Caco-2 (cell line): ENCODE measurements at regions not wholly inside any gene's neighbourhood (a gene's known extent, or its start where the extent isn't known, plus 50 kb on each side); places are given as distances from the start of the nearest gene placed in this dataset.

Experiments
- BruUV-seq: library from RNA; stranded (reverse); fragments of 400-500 nt; replicated peaks from 2 replicates; lab custom pipeline; 2021; lab: Mats Ljungman, UMichigan
- CTCF ChIA-PET: fragments of 300-600 bp; sonication (Branson Sonifier 250); formaldehyde crosslinking; loops from one replicate; lab custom pipeline; 2022; ENCODE audit warnings: antibody characterized with exemption; lab: Charles Lee
- POLR2A ChIA-PET: fragments of 300-600 bp; sonication (Branson Sonifier 250); formaldehyde crosslinking; loops from one replicate; lab custom pipeline; 2022; ENCODE audit warnings: antibody characterized with exemption; lab: Charles Lee
- DNase-seq, 2 experiments: peaks; one replicate each; pipeline versions ENCODE4 v3.0.0 to v3.0.0-alpha.2; 2020 to 2022
- H3K27me3 ChIP-seq: replicated peaks from 2 replicates; pipeline ENCODE4 v1.6.0; 2011; ENCODE audit warnings: low read length; ENCODE audit not compliant: control insufficient read depth, insufficient read depth
- H3K36me3 ChIP-seq: 2 replicates; pipeline ENCODE4 v1.5.1; 2011; ENCODE audit warnings: low read length; ENCODE audit not compliant: control insufficient read depth, insufficient read depth
- H3K4me1 ChIP-seq: fragments of 250-450 bp; sonication (Bioruptor Pico); 2 replicates; pipeline ENCODE4 v1.5.1; 2020; ENCODE audit warnings: mild to moderate bottlenecking
- H3K4me3 ChIP-seq: 2 replicates; pipeline ENCODE4 v1.5.1; 2011; ENCODE audit warnings: low read depth, mild to moderate bottlenecking, control low read depth, low read length
- H3K9me3 ChIP-seq: fragments of 250-450 bp; sonication (Bioruptor Pico); 2 replicates; pipeline ENCODE4 v1.5.1; 2020; ENCODE audit warnings: mild to moderate bottlenecking, moderate library complexity
- H3K27ac Mint-ChIP-seq: one replicate; pipeline ENCODE4 v1.8.0; 2022; ENCODE audit warnings: mixed read lengths; ENCODE audit not compliant: unreplicated experiment
- H3K27me3 Mint-ChIP-seq: one replicate; pipeline ENCODE4 v1.8.0; 2022; ENCODE audit warnings: mixed read lengths; ENCODE audit not compliant: insufficient read depth, unreplicated experiment
- H3K36me3 Mint-ChIP-seq: one replicate; pipeline ENCODE4 v1.8.0; 2022; ENCODE audit warnings: mild to moderate bottlenecking, mixed read lengths; ENCODE audit not compliant: insufficient read depth, unreplicated experiment
- H3K4me1 Mint-ChIP-seq: one replicate; pipeline ENCODE4 v1.8.0; 2022; ENCODE audit warnings: low read depth, mixed read lengths; ENCODE audit not compliant: unreplicated experiment
- H3K4me3 Mint-ChIP-seq: one replicate; pipeline ENCODE4 v1.8.0; 2022; ENCODE audit warnings: mild to moderate bottlenecking, moderate library complexity, mixed read lengths; ENCODE audit not compliant: unreplicated experiment
- H3K9me3 Mint-ChIP-seq: one replicate; pipeline ENCODE4 v1.8.0; 2022; ENCODE audit warnings: mixed read lengths; ENCODE audit not compliant: unreplicated experiment
- intact Hi-C: fragments of 100-400 bp; cut with micrococcal nuclease; formaldehyde crosslinking; loops from one replicate; pipeline ENCODE4 v1.10.0; 2022; ENCODE audit not compliant: unreplicated experiment
- TF ChIP-seq, protein P1 (sequence below), 2 experiments: fragments of 200-600 bp in 1 of 2; IDR thresholded peaks; 1 replicate in 1 of 2; 2 replicates in 1 of 2; pipeline versions ENCODE4 v1.5.1 to v1.8.0; 2011 to 2022; ENCODE audit warnings: antibody characterized with exemption in 1 of 2, control low read depth in 1 of 2, inconsistent platforms in 1 of 2, low read depth in 1 of 2, low read length in 1 of 2, mild to moderate bottlenecking in 1 of 2, moderate library complexity in 1 of 2; ENCODE audit not compliant: insufficient read depth in 1 of 2, severe bottlenecking in 1 of 2, unreplicated experiment in 1 of 2

DNA sequence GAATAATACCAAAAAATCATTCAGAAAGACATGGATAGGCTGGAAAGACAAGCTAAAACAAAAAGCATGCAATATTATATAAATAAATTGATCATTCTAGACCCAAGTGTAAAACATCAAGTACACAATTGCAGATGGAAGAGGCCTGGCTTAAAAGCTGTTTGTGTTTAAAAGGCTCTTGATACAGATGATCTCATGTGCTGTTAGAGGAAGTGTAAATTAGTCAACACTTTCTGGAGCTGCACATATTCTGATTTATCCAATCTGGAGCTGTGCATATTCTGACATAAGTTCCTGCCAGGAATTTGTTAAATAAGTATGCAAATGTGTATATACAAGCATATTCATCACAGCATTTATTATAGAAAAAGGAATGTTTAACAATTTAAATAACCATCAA is 273.1 kb downstream of the RPS29 start:
- no peaks in the 10 kb centered on the region for H3K4me1 ChIP-seq
- Mint-ChIP-seq H3K27me3 (peaks cover 18% of the 10 kb centered on the region), H3K36me3 (no peaks in the 10 kb centered on the region), H3K4me3 (no peak overlapping the region), H3K9me3 (no peaks in the 10 kb centered on the region), H3K27ac (no peak overlapping the region), H3K4me1 (no peaks in the 10 kb centered on the region)
- POLR2A ChIA-PET = no interaction called here
- intact Hi-C loops = no loop called here
- H3K9me3 ChIP-seq = no peaks in the 10 kb centered on the region
- CTCF ChIA-PET = no interaction called here
- H3K27me3 ChIP-seq = no peaks in the 10 kb centered on the region; the same call in 1 of the 2 replicates
- no TSS peak for BruUV-seq
- TF ChIP-seq, protein P1, sequence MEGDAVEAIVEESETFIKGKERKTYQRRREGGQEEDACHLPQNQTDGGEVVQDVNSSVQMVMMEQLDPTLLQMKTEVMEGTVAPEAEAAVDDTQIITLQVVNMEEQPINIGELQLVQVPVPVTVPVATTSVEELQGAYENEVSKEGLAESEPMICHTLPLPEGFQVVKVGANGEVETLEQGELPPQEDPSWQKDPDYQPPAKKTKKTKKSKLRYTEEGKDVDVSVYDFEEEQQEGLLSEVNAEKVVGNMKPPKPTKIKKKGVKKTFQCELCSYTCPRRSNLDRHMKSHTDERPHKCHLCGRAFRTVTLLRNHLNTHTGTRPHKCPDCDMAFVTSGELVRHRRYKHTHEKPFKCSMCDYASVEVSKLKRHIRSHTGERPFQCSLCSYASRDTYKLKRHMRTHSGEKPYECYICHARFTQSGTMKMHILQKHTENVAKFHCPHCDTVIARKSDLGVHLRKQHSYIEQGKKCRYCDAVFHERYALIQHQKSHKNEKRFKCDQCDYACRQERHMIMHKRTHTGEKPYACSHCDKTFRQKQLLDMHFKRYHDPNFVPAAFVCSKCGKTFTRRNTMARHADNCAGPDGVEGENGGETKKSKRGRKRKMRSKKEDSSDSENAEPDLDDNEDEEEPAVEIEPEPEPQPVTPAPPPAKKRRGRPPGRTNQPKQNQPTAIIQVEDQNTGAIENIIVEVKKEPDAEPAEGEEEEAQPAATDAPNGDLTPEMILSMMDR (IDR thresholded peaks at IDR 0.05; ENCODE audit: insufficient read depth in 1 of 2, low read depth in 1 of 2, low read length in 1 of 2, severe bottlenecking in 1 of 2, unreplicated experiment in 1 of 2) = no peak
- H3K4me3 ChIP-seq = no peak overlapping the region
- H3K36me3 ChIP-seq = no peaks in the 10 kb centered on the region
- no peak for DNase-seq

DNA sequence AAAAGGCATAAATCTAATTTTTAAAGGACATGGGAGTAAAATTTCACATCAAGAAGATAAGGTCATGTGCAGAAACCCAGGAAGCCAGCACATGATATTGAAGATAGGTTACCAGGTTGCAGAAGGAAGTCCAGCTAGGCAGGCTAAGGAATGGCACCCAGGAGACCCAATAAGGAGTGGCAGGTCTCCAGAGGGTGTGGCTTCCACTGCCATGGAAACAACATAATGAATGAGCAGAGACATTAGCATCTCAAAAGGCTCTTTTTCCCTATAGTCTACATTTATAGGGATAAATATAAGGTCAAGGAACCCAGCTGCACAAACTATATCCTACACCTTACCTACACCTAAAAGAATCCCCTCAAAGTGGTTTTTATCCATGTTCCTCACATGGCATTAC is 275.9 kb downstream of the RPS29 start:
- POLR2A ChIA-PET = no interaction called here
- CTCF ChIA-PET = no interaction called here
- no peaks in the 10 kb centered on the region for H3K36me3 ChIP-seq
- intact Hi-C loops = no loop called here
- no peak overlapping the region for H3K4me3 ChIP-seq
- H3K9me3 Mint-ChIP-seq = no peaks in the 10 kb centered on the region
- H3K36me3 Mint-ChIP-seq = no peaks in the 10 kb centered on the region
- BruUV-seq = no TSS peak
- H3K4me1 Mint-ChIP-seq = no peaks in the 10 kb centered on the region
- TF ChIP-seq, protein P1 (IDR thresholded peaks at IDR 0.05; ENCODE audit: insufficient read depth in 1 of 2, low read depth in 1 of 2, low read length in 1 of 2, severe bottlenecking in 1 of 2, unreplicated experiment in 1 of 2) = no peak
- DNase-seq = no peak
- no peaks in the 10 kb centered on the region; the same call in 1 of the 2 replicates for H3K27me3 ChIP-seq
- H3K9me3 ChIP-seq = no peaks in the 10 kb centered on the region
- no peak overlapping the region for H3K4me3 Mint-ChIP-seq
- H3K27me3 Mint-ChIP-seq = peaks cover 13% of the 10 kb centered on the region
- no peak overlapping the region for H3K27ac Mint-ChIP-seq
- no peaks in the 10 kb centered on the region for H3K4me1 ChIP-seq

GRCh38 chr14:49306152-49306751 is 279.9 kb downstream of the RPS29 start:
- ChIA-PET POLR2A (no interaction called here), CTCF (interaction anchor here (0.7 kb wide), 1 partner anchor 9 kb away, joined by 3 read pairs; no protein-coding TSS in a partner anchor)
- Histone ChIP-seq H3K4me3 (no peak overlapping the region), H3K27me3 (no peaks in the 10 kb centered on the region; the same call in 1 of the 2 replicates), H3K9me3 (no peaks in the 10 kb centered on the region), H3K36me3 (no peaks in the 10 kb centered on the region), H3K4me1 (no peaks in the 10 kb centered on the region)
- Mint-ChIP-seq H3K4me1 (no peaks in the 10 kb centered on the region), H3K4me3 (no peak overlapping the region), H3K27me3 (peaks cover 7% of the 10 kb centered on the region), H3K36me3 (no peaks in the 10 kb centered on the region), H3K9me3 (no peaks in the 10 kb centered on the region), H3K27ac (no peak overlapping the region)
- intact Hi-C loops = loop anchor here (1.0 kb wide), 1 partner anchor 132 kb away; no protein-coding TSS in a partner anchor
- BruUV-seq = no TSS peak
- TF ChIP-seq, protein P1 (IDR thresholded peaks at IDR 0.05; ENCODE audit: insufficient read depth in 1 of 2, low read depth in 1 of 2, low read length in 1 of 2, severe bottlenecking in 1 of 2, unreplicated experiment in 1 of 2) = peak; percentile 38
- peak in 1 of 2 experiments; percentile 16 for DNase-seq
